Heart left ventricle (tissue), 16 donors: ENCODE measurements at regions not wholly inside any gene's neighbourhood (a gene's known extent, or its start where the extent isn't known, plus 50 kb on each side); places are given as distances from the start of the nearest gene placed in this dataset.

Experiments
- ATAC-seq, 4 donors: fragments of 200-7000 bp; cut with Tn5 transposase; one replicate each; pipeline ENCODE4 v1.9.1; 2020 to 2022; ENCODE audit warnings: moderate library complexity in 4 of 4, mild to moderate bottlenecking in 3 of 4, moderate number of reproducible peaks in 1 of 4
- DNase-seq, 5 donors: peaks; one replicate each; pipeline ENCODE4 v3.0.0-alpha.2; 2020
- H3K27ac ChIP-seq, 12 donors: fragments of 200-600 bp; sonication (generic) in 4 of 12; one replicate each; pipeline versions ENCODE4 v1.5.0 to v1.8.0; 2016 to 2022; ENCODE audit warnings: mild to moderate bottlenecking in 2 of 12
- H3K27me3 ChIP-seq, 9 donors: fragments of 200-600 bp; sonication (generic) in 2 of 9; one replicate each; pipeline versions ENCODE4 v1.5.1 to v1.8.0; 2016 to 2022; ENCODE audit warnings: mild to moderate bottlenecking in 3 of 9
- H3K36me3 ChIP-seq, 9 donors: fragments of 200-600 bp; sonication (generic) in 2 of 9; one replicate each; pipeline versions ENCODE4 v1.5.0 to v1.8.0; 2018 to 2022; ENCODE audit warnings: mild to moderate bottlenecking in 2 of 9
- H3K4me1 ChIP-seq, 12 donors: fragments of 200-600 bp; sonication (generic) in 4 of 12; one replicate each; pipeline versions ENCODE4 v1.5.0 to v1.8.0; 2016 to 2022; ENCODE audit warnings: mild to moderate bottlenecking in 3 of 12
- H3K4me3 ChIP-seq, 12 donors: fragments of 200-600 bp; sonication (generic) in 4 of 12; one replicate each; pipeline versions ENCODE4 v1.5.0 to v1.8.0; 2017 to 2022; ENCODE audit warnings: mild to moderate bottlenecking in 9 of 12, moderate library complexity in 4 of 12
- H3K9me3 ChIP-seq, 12 donors: fragments of 200-600 bp; sonication (generic) in 4 of 12; one replicate each; pipeline versions ENCODE4 v1.5.0 to v1.8.0; 2016 to 2022; ENCODE audit warnings: mild to moderate bottlenecking in 1 of 12
- CTCF ChIP-seq, 12 donors: fragments of 200-600 bp; sonication (generic) in 4 of 12; IDR thresholded peaks; one replicate each; pipeline versions ENCODE4 v1.5.0 to v1.8.0; 2018 to 2022; ENCODE audit warnings: antibody characterized with exemption in 12 of 12, mild to moderate bottlenecking in 5 of 12
- POLR2A ChIP-seq, 2 donors: fragments of 450-650 bp; IDR thresholded peaks; one replicate each; pipeline ENCODE4 v1.6.1; 2017; ENCODE audit warnings: antibody characterized with exemption in 2 of 2, mild to moderate bottlenecking in 2 of 2, moderate library complexity in 2 of 2
- WGBS, 4 donors: extraction: QIAGEN DNeasy Blood & Tissue Kit in 2 of 4; methylation state at CpG; one replicate each; pipeline versions ENCODE4 v1.1.5 to v1.1.7; 2013 to 2018; 5-methylcytosine and 5-hydroxymethylcytosine counted together
- intact Hi-C, 10 donors: fragments of 100-400 bp; cut with DNase I; formaldehyde crosslinking; loops; one replicate each; pipeline versions ENCODE4 v1.11.1 to v1.14.2; 2022
- donor health status: ischemic (EF 13 %, LVEDD 7.1; RV severe dilation, severe dysfunction).
- donor health status: healthy with polysubstance abuse.
- donor health status: DM: no; HTN: yes; CAD: no.
- donor health status: DM: no; HTN: no; CAD: no.
- donor health status: ischemic (EF 25% LVEDD 6.9; RV normal size, moderate dysfunction).
- donor health status: ischemic (EF 25% LVEDD 5.7; RV mildly dilated, moderate dysfunction).
- donor health status: healthy.
- donor health status: DM: yes; HTN: yes; CAD: no.
- donor health status: ischemic (EF 35%, LVEDD 5.7; RV mildly dilated, moderate dysfunction).
- donor health status: nonischemic (EF 11% LVEDD 7.7; RV severe dilation, severe dysfunction).
- donor health status: DM: yes; HTN: yes; CAD: no.
- donor health status: PGD.
- donor health status: ischemic (EF 29% LVEDD 5.4; RV normal size, mild dysfunction).
- donor health status: nonischemic (EF 23%, LVEDD 6.1; RV moderate dilation, normal function).

- Histone ChIP-seq H3K4me1 (no peaks in the 10 kb centered on the region), H3K27me3 (no peaks in the 10 kb centered on the region), H3K27ac (no peak overlapping the region), H3K9me3 (peaks cover 0 to 30% (median 8%) of the 10 kb centered on the region in 12 donors), H3K4me3 (no peak overlapping the region), H3K36me3 (no peaks in the 10 kb centered on the region)
- TF ChIP-seq CTCF (IDR thresholded peaks at IDR 0.05) = no peak
- TF ChIP-seq POLR2A (IDR thresholded peaks at IDR 0.05) = no peak
- ATAC-seq (peak in 1 of 4 donors; percentile 62), DNase-seq (no peak)
- WGBS, 4 donors = 50 to 67% (median 63%) methylated on average over 1 of the region's 1 CpG
- intact Hi-C loops = loop anchor here in 5 of 10 donors (10.0 kb wide), 2 partner anchors 111 to 251 kb away; no protein-coding TSS in a partner anchor
Observed at GRCh38 chr18:45274026-45274425, 341.2 kb upstream of the SLC14A2 start.

- TF ChIP-seq POLR2A (IDR thresholded peaks at IDR 0.05) (no peak), CTCF (IDR thresholded peaks at IDR 0.05) (peak; percentile 55 to 91 (median 72))
- ATAC-seq (no peak), DNase-seq (no peak)
- Histone ChIP-seq H3K36me3 (no peaks in the 10 kb centered on the region), H3K9me3 (peaks cover 0 to 28% (median 8%) of the 10 kb centered on the region in 12 donors), H3K27me3 (no peaks in the 10 kb centered on the region), H3K27ac (no peak overlapping the region), H3K4me3 (no peak overlapping the region), H3K4me1 (no peaks in the 10 kb centered on the region)
- intact Hi-C loops = loop anchor here in 7 of 10 donors (2.0 to 10.0 kb wide), 4 partner anchors 107 to 249 kb away; no protein-coding TSS in a partner anchor
- WGBS, 4 donors = 66 to 77% (median 70%) methylated on average over 5 of the region's 5 CpGs
Observed at GRCh38 chr18:45275367-45276113, 339.7 kb upstream of the SLC14A2 start.

- no peaks in the 10 kb centered on the region for H3K4me1 ChIP-seq
- intact Hi-C loops = loop anchor here in 7 of 10 donors (2.0 to 10.0 kb wide), 4 partner anchors 105 to 248 kb away; no protein-coding TSS in a partner anchor
- no peak for TF ChIP-seq CTCF (IDR thresholded peaks at IDR 0.05)
- no peak for TF ChIP-seq POLR2A (IDR thresholded peaks at IDR 0.05)
- no peak for ATAC-seq
- H3K36me3 ChIP-seq = no peaks in the 10 kb centered on the region
- H3K27me3 ChIP-seq = no peaks in the 10 kb centered on the region
- no peak overlapping the region for H3K27ac ChIP-seq
- WGBS, 4 donors = 88 to 92% (median 90%) methylated on average over 3 of the region's 3 CpGs
- H3K9me3 ChIP-seq = peaks cover 0 to 15% (median 3%) of the 10 kb centered on the region in 12 donors
- DNase-seq = no peak
- H3K4me3 ChIP-seq = no peak overlapping the region
Observed at GRCh38 chr18:45276878-45277277, 338.4 kb upstream of the SLC14A2 start.

- intact Hi-C loops = loop anchor here in 7 of 10 donors (2.0 to 10.0 kb wide), 4 partner anchors 104 to 247 kb away; no protein-coding TSS in a partner anchor
- 92 to 94% (median 94%) methylated on average over 4 of the region's 4 CpGs for WGBS, 4 donors
- peaks cover 0 to 11% (median 2%) of the 10 kb centered on the region in 12 donors for H3K9me3 ChIP-seq
Observed at GRCh38 chr18:45277908-45278307, 337.4 kb upstream of the SLC14A2 start.

More at GRCh38 chr18:45277908-45278307, 337.4 kb upstream of the SLC14A2 start:
- Histone ChIP-seq H3K36me3 (no peaks in the 10 kb centered on the region), H3K4me3 (no peak overlapping the region), H3K27ac (no peak overlapping the region), H3K27me3 (no peaks in the 10 kb centered on the region), H3K4me1 (no peaks in the 10 kb centered on the region)
- ATAC-seq (no peak), DNase-seq (no peak)
- TF ChIP-seq CTCF (IDR thresholded peaks at IDR 0.05) = no peak
- no peak for TF ChIP-seq POLR2A (IDR thresholded peaks at IDR 0.05)
